SK-N-SH treated with all-trans-retinoic acid at 6 μM for 48 hours (cell line): ENCODE measurements at regions not wholly inside any gene's neighbourhood (a gene's known extent, or its start where the extent isn't known, plus 50 kb on each side); places are given as distances from the start of the nearest gene placed in this dataset.

ENCODE experiments used
- ATAC-seq: fragments of 200-7000 bp; cut with Tn5 transposase; 3 replicates; pipeline ENCODE4 v1.9.1; 2020; ENCODE audit warnings: mild to moderate bottlenecking, moderate library complexity
- ARNTL ChIP-seq: fragments of 450-650 bp; formaldehyde crosslinking; IDR thresholded peaks from 2 replicates; pipeline ENCODE4 v1.5.0; 2020; ENCODE audit warnings: low read depth, mild to moderate bottlenecking, moderate library complexity, borderline replicate concordance
- BACH2 ChIP-seq: fragments of 250-450 bp; sonication (Bioruptor Pico); IDR thresholded peaks from 2 replicates; pipeline ENCODE4 v1.9.0; 2021; ENCODE audit warnings: mild to moderate bottlenecking, borderline replicate concordance
- CSDC2 ChIP-seq: fragments of 250-450 bp; sonication (Bioruptor Pico); IDR thresholded peaks from 2 replicates; pipeline ENCODE4 v1.5.0; 2020; ENCODE audit warnings: mild to moderate bottlenecking, moderate library complexity
- ESRRG ChIP-seq: fragments of 250-450 bp; sonication (Bioruptor Pico); IDR thresholded peaks from 2 replicates; pipeline ENCODE4 v1.6.1; 2021; ENCODE audit warnings: mild to moderate bottlenecking
- GLIS3 ChIP-seq: fragments of 250-450 bp; sonication (Bioruptor Pico); IDR thresholded peaks from 2 replicates; pipeline ENCODE4 v1.5.0; 2020; ENCODE audit warnings: mild to moderate bottlenecking, moderate library complexity
- ISL1 ChIP-seq: fragments of 250-450 bp; sonication (Bioruptor Pico); IDR thresholded peaks from 2 replicates; pipeline ENCODE4 v2.1.2; 2022; ENCODE audit warnings: mild to moderate bottlenecking, moderate library complexity
- OSR1 ChIP-seq: fragments of 250-450 bp; sonication (Bioruptor Pico); IDR thresholded peaks from 2 replicates; pipeline ENCODE4 v1.8.0; 2022; ENCODE audit warnings: moderate library complexity, mild to moderate bottlenecking, inconsistent platforms
- PPARA ChIP-seq: fragments of 250-450 bp; sonication (Bioruptor Pico); IDR thresholded peaks from 2 replicates; pipeline ENCODE4 v1.5.0; 2020; ENCODE audit warnings: mild to moderate bottlenecking, borderline replicate concordance
- RARB ChIP-seq: fragments of 250-450 bp; sonication (Bioruptor Pico); IDR thresholded peaks from 2 replicates; pipeline ENCODE4 v1.8.0; 2021; ENCODE audit warnings: mild to moderate bottlenecking, moderate library complexity
- SNAI2 ChIP-seq: fragments of 250-450 bp; sonication (Bioruptor Pico); IDR thresholded peaks from 2 replicates; pipeline ENCODE4 v1.5.0; 2020; ENCODE audit warnings: mild to moderate bottlenecking, moderate library complexity
- TCF4 ChIP-seq: fragments of 250-450 bp; sonication (Bioruptor Pico); IDR thresholded peaks from 2 replicates; pipeline ENCODE4 v1.8.0; 2021; ENCODE audit warnings: mild to moderate bottlenecking, moderate library complexity, borderline replicate concordance
- ZC3H10 ChIP-seq: fragments of 250-450 bp; sonication (Bioruptor Pico); IDR thresholded peaks from 2 replicates; pipeline ENCODE4 v1.5.1; 2021; ENCODE audit warnings: mild to moderate bottlenecking, moderate library complexity
- ZFP3 ChIP-seq: fragments of 250-450 bp; sonication (Bioruptor Pico); IDR thresholded peaks from 2 replicates; pipeline ENCODE4 v1.5.0; 2020; ENCODE audit warnings: mild to moderate bottlenecking, moderate library complexity
- ZFP30 ChIP-seq: fragments of 450-650 bp; formaldehyde crosslinking; IDR thresholded peaks from 2 replicates; pipeline ENCODE4 v1.5.0; 2022; ENCODE audit warnings: mild to moderate bottlenecking, moderate library complexity
- ZNF565 ChIP-seq: fragments of 450-650 bp; formaldehyde crosslinking; conservative IDR thresholded peaks from 2 replicates; pipeline ENCODE4 v1.5.0; 2020; ENCODE audit warnings: low read depth, mild to moderate bottlenecking, moderate library complexity
- ZNF70 ChIP-seq: fragments of 450-650 bp; formaldehyde crosslinking; IDR thresholded peaks from 2 replicates; pipeline ENCODE4 v1.5.0; 2020; ENCODE audit warnings: mild to moderate bottlenecking, moderate library complexity
- ZNF8 ChIP-seq: fragments of 450-650 bp; formaldehyde crosslinking; IDR thresholded peaks from 2 replicates; pipeline ENCODE4 v1.5.0; 2020; ENCODE audit warnings: mild to moderate bottlenecking, moderate library complexity
- TF ChIP-seq, protein P1 (sequence below): fragments of 250-450 bp; sonication (Bioruptor Pico); IDR thresholded peaks from 2 replicates; pipeline ENCODE4 v1.8.0; 2021; ENCODE audit warnings: low read depth, mild to moderate bottlenecking, moderate library complexity, borderline replicate concordance
- TF ChIP-seq, protein P2 (sequence below): fragments of 250-450 bp; sonication (Bioruptor Pico); IDR thresholded peaks from 2 replicates; pipeline ENCODE4 v1.5.0; 2020; ENCODE audit warnings: mild to moderate bottlenecking, moderate library complexity
- TF ChIP-seq, protein P3 (sequence below): fragments of 250-450 bp; sonication (Bioruptor Pico); IDR thresholded peaks from 2 replicates; pipeline ENCODE4 v1.5.1; 2021; ENCODE audit warnings: mild to moderate bottlenecking, moderate library complexity
- TF ChIP-seq, protein P4 (sequence below): fragments of 250-450 bp; sonication (Bioruptor Pico); IDR thresholded peaks from 2 replicates; pipeline ENCODE4 v1.5.1; 2020; ENCODE audit warnings: low read depth, mild to moderate bottlenecking, moderate library complexity
- TF ChIP-seq, protein P5 (sequence below): fragments of 250-450 bp; sonication (Bioruptor Pico); IDR thresholded peaks from 2 replicates; pipeline ENCODE4 v1.8.0; 2020; ENCODE audit warnings: mild to moderate bottlenecking, moderate library complexity, borderline replicate concordance

DNA sequence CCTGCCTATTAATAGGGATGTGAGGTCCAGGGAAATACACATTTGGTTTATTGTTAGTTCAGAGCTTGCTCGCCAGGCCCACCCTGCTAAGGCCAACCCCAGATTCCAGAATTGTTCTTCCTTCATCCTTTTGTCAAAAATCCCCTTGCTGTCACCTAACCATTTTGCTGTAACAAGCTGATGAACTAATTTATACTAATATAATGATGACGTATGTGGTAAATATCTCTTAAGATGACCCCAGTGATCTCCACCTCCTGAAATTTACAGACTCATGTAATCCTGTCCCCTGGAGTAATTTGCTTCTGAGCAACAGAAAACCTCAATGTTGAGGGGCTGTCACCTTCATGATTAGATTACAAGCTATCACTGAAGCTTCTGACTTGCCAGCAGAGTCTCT, 236.3 kb upstream of the N4BP1 start:
- TF ChIP-seq BACH2 (no peak), ESRRG (no peak), ZFP3 (no peak), ZC3H10 (CRISPR knock-in tag) (no peak), ZFP30 (no peak), CSDC2 (CRISPR knock-in tag) (no peak)

DNA sequence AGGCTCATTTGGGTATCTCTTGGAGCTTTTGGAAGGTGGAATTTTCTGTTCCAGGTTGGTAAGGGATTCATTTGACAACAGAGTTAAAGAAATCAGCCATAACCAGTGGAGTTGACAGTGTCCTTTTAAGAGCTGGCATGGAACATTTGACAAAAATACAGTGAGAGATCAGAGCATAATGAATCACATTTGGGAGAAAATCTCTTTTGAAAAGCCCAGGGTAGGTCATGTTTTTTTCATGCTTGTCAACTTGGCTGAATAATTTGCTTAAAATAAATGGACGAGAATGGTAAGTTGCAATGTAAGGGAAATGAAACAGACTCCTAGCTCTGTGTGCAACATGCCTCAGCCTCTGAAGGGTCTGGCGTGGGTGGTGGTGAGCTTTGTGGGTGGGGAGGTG, 235.3 kb upstream of the N4BP1 start:
- no peak for ATAC-seq
- no peak for TF ChIP-seq SNAI2 (CRISPR knock-in tag)
- no peak for TF ChIP-seq BACH2
- TF ChIP-seq, protein P1, sequence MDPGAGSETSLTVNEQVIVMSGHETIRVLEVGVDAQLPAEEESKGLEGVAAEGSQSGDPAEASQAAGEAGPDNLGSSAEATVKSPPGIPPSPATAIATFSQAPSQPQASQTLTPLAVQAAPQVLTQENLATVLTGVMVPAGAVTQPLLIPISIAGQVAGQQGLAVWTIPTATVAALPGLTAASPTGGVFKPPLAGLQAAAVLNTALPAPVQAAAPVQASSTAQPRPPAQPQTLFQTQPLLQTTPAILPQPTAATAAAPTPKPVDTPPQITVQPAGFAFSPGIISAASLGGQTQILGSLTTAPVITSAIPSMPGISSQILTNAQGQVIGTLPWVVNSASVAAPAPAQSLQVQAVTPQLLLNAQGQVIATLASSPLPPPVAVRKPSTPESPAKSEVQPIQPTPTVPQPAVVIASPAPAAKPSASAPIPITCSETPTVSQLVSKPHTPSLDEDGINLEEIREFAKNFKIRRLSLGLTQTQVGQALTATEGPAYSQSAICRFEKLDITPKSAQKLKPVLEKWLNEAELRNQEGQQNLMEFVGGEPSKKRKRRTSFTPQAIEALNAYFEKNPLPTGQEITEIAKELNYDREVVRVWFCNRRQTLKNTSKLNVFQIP (CRISPR knock-in tag): no peak
- TF ChIP-seq CSDC2 (CRISPR knock-in tag): no peak
- TF ChIP-seq ISL1: no peak
- no peak for TF ChIP-seq ARNTL
- TF ChIP-seq, protein P2, sequence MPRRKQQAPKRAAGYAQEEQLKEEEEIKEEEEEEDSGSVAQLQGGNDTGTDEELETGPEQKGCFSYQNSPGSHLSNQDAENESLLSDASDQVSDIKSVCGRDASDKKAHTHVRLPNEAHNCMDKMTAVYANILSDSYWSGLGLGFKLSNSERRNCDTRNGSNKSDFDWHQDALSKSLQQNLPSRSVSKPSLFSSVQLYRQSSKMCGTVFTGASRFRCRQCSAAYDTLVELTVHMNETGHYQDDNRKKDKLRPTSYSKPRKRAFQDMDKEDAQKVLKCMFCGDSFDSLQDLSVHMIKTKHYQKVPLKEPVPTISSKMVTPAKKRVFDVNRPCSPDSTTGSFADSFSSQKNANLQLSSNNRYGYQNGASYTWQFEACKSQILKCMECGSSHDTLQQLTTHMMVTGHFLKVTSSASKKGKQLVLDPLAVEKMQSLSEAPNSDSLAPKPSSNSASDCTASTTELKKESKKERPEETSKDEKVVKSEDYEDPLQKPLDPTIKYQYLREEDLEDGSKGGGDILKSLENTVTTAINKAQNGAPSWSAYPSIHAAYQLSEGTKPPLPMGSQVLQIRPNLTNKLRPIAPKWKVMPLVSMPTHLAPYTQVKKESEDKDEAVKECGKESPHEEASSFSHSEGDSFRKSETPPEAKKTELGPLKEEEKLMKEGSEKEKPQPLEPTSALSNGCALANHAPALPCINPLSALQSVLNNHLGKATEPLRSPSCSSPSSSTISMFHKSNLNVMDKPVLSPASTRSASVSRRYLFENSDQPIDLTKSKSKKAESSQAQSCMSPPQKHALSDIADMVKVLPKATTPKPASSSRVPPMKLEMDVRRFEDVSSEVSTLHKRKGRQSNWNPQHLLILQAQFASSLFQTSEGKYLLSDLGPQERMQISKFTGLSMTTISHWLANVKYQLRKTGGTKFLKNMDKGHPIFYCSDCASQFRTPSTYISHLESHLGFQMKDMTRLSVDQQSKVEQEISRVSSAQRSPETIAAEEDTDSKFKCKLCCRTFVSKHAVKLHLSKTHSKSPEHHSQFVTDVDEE: no peak
- no peak for TF ChIP-seq TCF4 (CRISPR knock-in tag)
- TF ChIP-seq ZNF70 (CRISPR knock-in tag): no peak
- TF ChIP-seq RARB: no peak
- TF ChIP-seq GLIS3: no peak
- no peak for TF ChIP-seq ZNF8 (CRISPR knock-in tag)
- TF ChIP-seq ZFP3: no peak
- TF ChIP-seq, protein P3, sequence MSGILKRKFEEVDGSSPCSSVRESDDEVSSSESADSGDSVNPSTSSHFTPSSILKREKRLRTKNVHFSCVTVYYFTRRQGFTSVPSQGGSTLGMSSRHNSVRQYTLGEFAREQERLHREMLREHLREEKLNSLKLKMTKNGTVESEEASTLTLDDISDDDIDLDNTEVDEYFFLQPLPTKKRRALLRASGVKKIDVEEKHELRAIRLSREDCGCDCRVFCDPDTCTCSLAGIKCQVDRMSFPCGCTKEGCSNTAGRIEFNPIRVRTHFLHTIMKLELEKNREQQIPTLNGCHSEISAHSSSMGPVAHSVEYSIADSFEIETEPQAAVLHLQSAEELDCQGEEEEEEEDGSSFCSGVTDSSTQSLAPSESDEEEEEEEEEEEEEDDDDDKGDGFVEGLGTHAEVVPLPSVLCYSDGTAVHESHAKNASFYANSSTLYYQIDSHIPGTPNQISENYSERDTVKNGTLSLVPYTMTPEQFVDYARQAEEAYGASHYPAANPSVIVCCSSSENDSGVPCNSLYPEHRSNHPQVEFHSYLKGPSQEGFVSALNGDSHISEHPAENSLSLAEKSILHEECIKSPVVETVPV (CRISPR knock-in tag): no peak
- TF ChIP-seq ESRRG: no peak

More for the DNA sequence above, 236.3 kb upstream of the N4BP1 start:
- ATAC-seq: no peak

DNA sequence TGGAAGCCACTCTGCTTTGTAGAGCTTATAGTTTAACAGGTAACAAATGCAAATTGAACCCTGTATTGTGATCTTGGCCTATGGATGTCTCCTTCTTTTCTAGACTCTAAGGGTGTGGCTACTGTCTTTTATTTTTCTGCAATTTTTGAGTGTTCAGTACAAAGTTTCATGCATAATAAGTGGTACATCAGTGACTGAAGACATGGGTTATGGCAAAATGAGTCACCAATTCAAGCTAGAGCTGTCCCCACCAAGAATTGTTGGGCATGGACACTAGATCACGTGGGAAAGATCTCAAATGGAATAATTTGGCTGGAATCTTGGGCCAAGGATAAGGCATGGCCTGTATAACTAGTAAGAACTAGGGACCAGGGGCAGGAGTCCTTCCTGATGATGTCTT, 228.4 kb upstream of the N4BP1 start:
- TF ChIP-seq OSR1 (CRISPR knock-in tag): no peak
- TF ChIP-seq GLIS3: no peak
- TF ChIP-seq ZNF70 (CRISPR knock-in tag): no peak
- no peak for TF ChIP-seq ESRRG
- TF ChIP-seq, protein P2: no peak
- TF ChIP-seq, protein P3 (CRISPR knock-in tag): no peak
- TF ChIP-seq, protein P4, sequence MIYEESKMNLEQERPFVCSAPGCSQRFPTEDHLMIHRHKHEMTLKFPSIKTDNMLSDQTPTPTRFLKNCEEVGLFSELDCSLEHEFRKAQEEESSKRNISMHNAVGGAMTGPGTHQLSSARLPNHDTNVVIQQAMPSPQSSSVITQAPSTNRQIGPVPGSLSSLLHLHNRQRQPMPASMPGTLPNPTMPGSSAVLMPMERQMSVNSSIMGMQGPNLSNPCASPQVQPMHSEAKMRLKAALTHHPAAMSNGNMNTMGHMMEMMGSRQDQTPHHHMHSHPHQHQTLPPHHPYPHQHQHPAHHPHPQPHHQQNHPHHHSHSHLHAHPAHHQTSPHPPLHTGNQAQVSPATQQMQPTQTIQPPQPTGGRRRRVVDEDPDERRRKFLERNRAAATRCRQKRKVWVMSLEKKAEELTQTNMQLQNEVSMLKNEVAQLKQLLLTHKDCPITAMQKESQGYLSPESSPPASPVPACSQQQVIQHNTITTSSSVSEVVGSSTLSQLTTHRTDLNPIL (CRISPR knock-in tag): no peak
- no peak for TF ChIP-seq RARB
- TF ChIP-seq TCF4 (CRISPR knock-in tag): no peak
- TF ChIP-seq BACH2: no peak
- no peak for TF ChIP-seq ZNF8 (CRISPR knock-in tag)
- no peak for TF ChIP-seq ZNF565 (CRISPR knock-in tag)
- TF ChIP-seq, protein P5, sequence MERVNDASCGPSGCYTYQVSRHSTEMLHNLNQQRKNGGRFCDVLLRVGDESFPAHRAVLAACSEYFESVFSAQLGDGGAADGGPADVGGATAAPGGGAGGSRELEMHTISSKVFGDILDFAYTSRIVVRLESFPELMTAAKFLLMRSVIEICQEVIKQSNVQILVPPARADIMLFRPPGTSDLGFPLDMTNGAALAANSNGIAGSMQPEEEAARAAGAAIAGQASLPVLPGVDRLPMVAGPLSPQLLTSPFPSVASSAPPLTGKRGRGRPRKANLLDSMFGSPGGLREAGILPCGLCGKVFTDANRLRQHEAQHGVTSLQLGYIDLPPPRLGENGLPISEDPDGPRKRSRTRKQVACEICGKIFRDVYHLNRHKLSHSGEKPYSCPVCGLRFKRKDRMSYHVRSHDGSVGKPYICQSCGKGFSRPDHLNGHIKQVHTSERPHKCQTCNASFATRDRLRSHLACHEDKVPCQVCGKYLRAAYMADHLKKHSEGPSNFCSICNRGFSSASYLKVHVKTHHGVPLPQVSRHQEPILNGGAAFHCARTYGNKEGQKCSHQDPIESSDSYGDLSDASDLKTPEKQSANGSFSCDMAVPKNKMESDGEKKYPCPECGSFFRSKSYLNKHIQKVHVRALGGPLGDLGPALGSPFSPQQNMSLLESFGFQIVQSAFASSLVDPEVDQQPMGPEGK (CRISPR knock-in tag): no peak
- TF ChIP-seq ZC3H10 (CRISPR knock-in tag): no peak
- TF ChIP-seq PPARA (CRISPR knock-in tag): no peak
- no peak for TF ChIP-seq ARNTL
- TF ChIP-seq, all 23 proteins: peak for 0
- ATAC-seq: no peak
